ENCODE measurements at regions not wholly inside any gene's neighbourhood (a gene's known extent, or its start where the extent isn't known, plus 50 kb on each side); places are given as distances from the start of the nearest gene placed in this dataset.

DNA sequence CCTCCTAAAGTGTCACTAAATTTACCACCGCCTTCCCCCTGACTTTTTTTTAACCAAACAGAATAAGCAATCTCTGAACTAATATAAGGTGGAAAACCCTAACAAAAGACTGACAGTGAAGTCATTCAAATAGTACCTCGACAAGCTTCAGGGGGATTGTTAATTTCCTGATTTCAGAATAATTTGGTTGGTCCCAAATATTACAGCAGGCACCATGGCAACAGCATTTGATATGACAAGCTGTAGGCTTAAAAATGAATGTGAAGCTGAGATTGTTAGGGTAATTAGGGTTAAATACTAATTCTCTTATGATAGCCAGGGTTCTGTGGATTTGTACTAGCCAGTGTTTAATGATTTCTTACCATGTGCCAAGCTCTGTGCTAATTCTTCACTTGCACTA is 63.5 kb upstream of the GOLGA8B start:
- H3K27ac ChIP-seq: no peak overlapping the region
- no peaks in the 10 kb centered on the region for H3K27me3 ChIP-seq
- no peaks in the 10 kb centered on the region for H3K4me1 ChIP-seq (replicated peaks in 1 of 2)
- intact Hi-C loops (cut with DNase I): no loop called here
- whole genome bisulfite sequencing, 4 donors: 71 to 75% (median 73%) methylated on average over 2 of the region's 2 CpGs
- TF ChIP-seq, protein P1, sequence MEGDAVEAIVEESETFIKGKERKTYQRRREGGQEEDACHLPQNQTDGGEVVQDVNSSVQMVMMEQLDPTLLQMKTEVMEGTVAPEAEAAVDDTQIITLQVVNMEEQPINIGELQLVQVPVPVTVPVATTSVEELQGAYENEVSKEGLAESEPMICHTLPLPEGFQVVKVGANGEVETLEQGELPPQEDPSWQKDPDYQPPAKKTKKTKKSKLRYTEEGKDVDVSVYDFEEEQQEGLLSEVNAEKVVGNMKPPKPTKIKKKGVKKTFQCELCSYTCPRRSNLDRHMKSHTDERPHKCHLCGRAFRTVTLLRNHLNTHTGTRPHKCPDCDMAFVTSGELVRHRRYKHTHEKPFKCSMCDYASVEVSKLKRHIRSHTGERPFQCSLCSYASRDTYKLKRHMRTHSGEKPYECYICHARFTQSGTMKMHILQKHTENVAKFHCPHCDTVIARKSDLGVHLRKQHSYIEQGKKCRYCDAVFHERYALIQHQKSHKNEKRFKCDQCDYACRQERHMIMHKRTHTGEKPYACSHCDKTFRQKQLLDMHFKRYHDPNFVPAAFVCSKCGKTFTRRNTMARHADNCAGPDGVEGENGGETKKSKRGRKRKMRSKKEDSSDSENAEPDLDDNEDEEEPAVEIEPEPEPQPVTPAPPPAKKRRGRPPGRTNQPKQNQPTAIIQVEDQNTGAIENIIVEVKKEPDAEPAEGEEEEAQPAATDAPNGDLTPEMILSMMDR (IDR thresholded peaks at IDR 0.05): no peak
- TF ChIP-seq POLR2A (IDR thresholded peaks at IDR 0.05): no peak
- H3K36me3 ChIP-seq (replicated peaks in 1 of 2): no peaks in the 10 kb centered on the region
- no peak overlapping the region for H3K4me3 ChIP-seq
- H3K9me3 ChIP-seq (replicated peaks in 1 of 3): no peaks in the 10 kb centered on the region
- DNase-seq: no peak

DNA sequence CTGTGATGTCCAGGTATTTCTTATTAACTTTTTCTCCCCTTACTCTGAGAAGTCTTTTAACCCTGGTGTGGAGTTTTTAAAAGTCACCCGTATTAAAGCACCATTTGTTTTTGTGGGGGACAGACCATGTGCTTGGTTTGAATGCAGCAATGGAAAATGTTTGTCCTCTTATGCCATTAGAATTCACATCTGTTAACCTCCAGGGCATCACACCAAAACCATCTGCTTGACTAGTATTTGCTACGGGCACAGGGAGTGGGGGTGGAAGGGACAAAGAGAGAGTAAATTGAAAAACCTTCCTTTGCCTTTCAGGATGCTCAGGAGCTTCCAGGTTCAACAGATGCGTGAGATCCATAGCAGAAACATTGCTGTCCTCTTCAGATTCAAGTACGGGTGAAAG is 61.4 kb upstream of the GOLGA8B start:
- no peak overlapping the region for H3K27ac ChIP-seq
- intact Hi-C loops (cut with DNase I): no loop called here
- 73 to 85% (median 79%) methylated on average over 4 of the region's 4 CpGs for WGBS, 4 donors

DNA sequence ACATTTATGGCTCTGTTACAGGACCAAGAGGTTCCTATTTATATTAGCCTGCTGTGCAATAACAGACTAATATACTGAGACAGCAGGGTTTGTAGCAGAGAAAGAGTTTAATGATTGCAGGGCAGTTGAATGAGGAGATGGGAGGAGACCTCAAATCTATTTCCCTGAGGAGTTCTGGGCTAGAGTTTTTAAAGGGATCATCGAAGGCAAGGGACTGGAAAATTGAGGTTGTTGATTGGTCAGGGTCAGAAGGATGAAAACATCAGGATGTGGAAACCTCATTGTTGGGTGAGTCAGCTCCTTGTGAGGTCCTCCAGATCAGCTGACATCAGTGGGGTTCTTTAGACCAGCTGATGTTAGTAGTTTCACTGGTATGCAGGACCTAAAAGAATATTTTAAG is 60.6 kb upstream of the GOLGA8B start:
- Histone ChIP-seq H3K36me3 (replicated peaks in 1 of 2) (no peaks in the 10 kb centered on the region), H3K4me1 (replicated peaks in 1 of 2) (no peaks in the 10 kb centered on the region), H3K27me3 (no peaks in the 10 kb centered on the region), H3K4me3 (no peak overlapping the region), H3K9me3 (replicated peaks in 1 of 3) (no peaks in the 10 kb centered on the region), H3K27ac (no peak overlapping the region)
- intact Hi-C loops (cut with DNase I): no loop called here
- TF ChIP-seq, protein P1 (IDR thresholded peaks at IDR 0.05): no peak
- no peak for TF ChIP-seq POLR2A (IDR thresholded peaks at IDR 0.05)
- no peak for DNase-seq
- 60 to 67% (median 62%) methylated on average over 1 of the region's 1 CpG for WGBS, 4 donors

More for the DNA sequence above, 61.4 kb upstream of the GOLGA8B start:
- H3K9me3 ChIP-seq (replicated peaks in 1 of 3): no peaks in the 10 kb centered on the region
- TF ChIP-seq, protein P1 (IDR thresholded peaks at IDR 0.05): no peak
- no peak for TF ChIP-seq POLR2A (IDR thresholded peaks at IDR 0.05)
- no peaks in the 10 kb centered on the region for H3K36me3 ChIP-seq (replicated peaks in 1 of 2)
- H3K4me1 ChIP-seq (replicated peaks in 1 of 2): no peaks in the 10 kb centered on the region
- no peak for DNase-seq
- H3K4me3 ChIP-seq: no peak overlapping the region
- H3K27me3 ChIP-seq: no peaks in the 10 kb centered on the region

DNA sequence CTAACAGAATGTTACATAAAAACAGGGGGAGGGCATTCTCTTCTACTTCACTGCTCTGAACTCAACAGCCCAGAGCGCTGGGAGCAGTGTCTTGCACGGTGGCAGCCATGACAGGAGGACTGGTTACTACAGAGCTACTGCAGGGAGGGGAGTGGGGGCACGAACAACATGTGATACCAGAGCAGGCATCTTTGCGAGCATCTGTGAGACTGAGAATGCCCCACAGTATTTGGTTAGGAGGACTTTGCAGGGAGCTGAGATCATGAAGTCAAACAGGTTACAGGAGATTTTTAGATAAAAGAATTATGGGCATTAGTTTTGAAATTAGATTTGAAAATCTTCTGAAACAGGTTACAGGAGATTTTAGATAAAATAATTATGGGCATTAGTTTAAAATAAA is 58.8 kb upstream of the GOLGA8B start:
- Histone ChIP-seq H3K9me3 (replicated peaks in 1 of 3) (no peaks in the 10 kb centered on the region), H3K4me3 (no peak overlapping the region), H3K4me1 (replicated peaks in 1 of 2) (no peaks in the 10 kb centered on the region), H3K36me3 (replicated peaks in 1 of 2) (no peaks in the 10 kb centered on the region), H3K27ac (no peak overlapping the region), H3K27me3 (no peaks in the 10 kb centered on the region)
- WGBS, 4 donors: 61 to 70% (median 65%) methylated on average over 4 of the region's 4 CpGs
- no peak for DNase-seq
- no peak for TF ChIP-seq POLR2A (IDR thresholded peaks at IDR 0.05)
- TF ChIP-seq, protein P1 (IDR thresholded peaks at IDR 0.05): no peak
- intact Hi-C loops (cut with DNase I): no loop called here

Data from adrenal gland (tissue), 9 donors.